Calu3 (cell line): ENCODE measurements at regions not wholly inside any gene's neighbourhood (a gene's known extent, or its start where the extent isn't known, plus 50 kb on each side); places are given as distances from the start of the nearest gene placed in this dataset.

ENCODE experiments used
- BruUV-seq: library from RNA; stranded (reverse); fragments of 400-500 nt; replicated peaks from 2 replicates; lab custom pipeline; 2021; lab: Mats Ljungman, UMichigan
- CTCF ChIA-PET: fragments of 300-600 bp; sonication (Branson Sonifier 250); formaldehyde crosslinking; loops from one replicate; lab custom pipeline; 2022; ENCODE audit warnings: antibody characterized with exemption; lab: Charles Lee
- DNase-seq: peaks from one replicate; pipeline ENCODE4 v3.0.0; 2022
- H3K27ac Mint-ChIP-seq: one replicate; pipeline ENCODE4 v1.8.0; 2022; ENCODE audit warnings: mixed read lengths; ENCODE audit not compliant: unreplicated experiment
- H3K27me3 Mint-ChIP-seq: one replicate; pipeline ENCODE4 v1.8.0; 2022; ENCODE audit warnings: mixed read lengths; ENCODE audit not compliant: unreplicated experiment
- H3K36me3 Mint-ChIP-seq: one replicate; pipeline ENCODE4 v1.8.0; 2022; ENCODE audit warnings: mild to moderate bottlenecking, moderate library complexity, mixed read lengths; ENCODE audit not compliant: insufficient read depth, unreplicated experiment
- H3K4me1 Mint-ChIP-seq: one replicate; pipeline ENCODE4 v1.8.0; 2022; ENCODE audit warnings: mild to moderate bottlenecking, low read depth, mixed read lengths; ENCODE audit not compliant: unreplicated experiment
- H3K4me3 Mint-ChIP-seq: one replicate; pipeline ENCODE4 v1.8.0; 2022; ENCODE audit warnings: mild to moderate bottlenecking, low read depth, moderate library complexity, mixed read lengths; ENCODE audit not compliant: unreplicated experiment
- H3K9me3 Mint-ChIP-seq: one replicate; pipeline ENCODE4 v1.8.0; 2022; ENCODE audit warnings: low read depth, mixed read lengths; ENCODE audit not compliant: unreplicated experiment
- CTCF ChIP-seq: fragments of 200-600 bp; IDR thresholded peaks from one replicate; pipeline ENCODE4 v1.8.0; 2022; ENCODE audit warnings: antibody characterized with exemption; ENCODE audit not compliant: unreplicated experiment
- intact Hi-C: fragments of 100-400 bp; cut with micrococcal nuclease; formaldehyde crosslinking; loops from one replicate; pipeline ENCODE4 v1.10.0; 2022; ENCODE audit not compliant: unreplicated experiment

- peak; percentile 67 for DNase-seq
- Mint-ChIP-seq H3K36me3 (no peaks in the 10 kb centered on the region), H3K4me1 (peaks cover 34% of the 10 kb centered on the region), H3K9me3 (no peaks in the 10 kb centered on the region), H3K27ac (peak overlapping the region; percentile 82), H3K4me3 (peak overlapping the region; percentile 43), H3K27me3 (no peaks in the 10 kb centered on the region)
- TF ChIP-seq CTCF = no peak
- intact Hi-C loops = no loop called here
- no TSS peak for BruUV-seq
- CTCF ChIA-PET = interaction anchor here (0.6 to 1.9 kb wide), 3 partner anchors 20 to 380 kb away, joined by 3 to 8 read pairs (median 3); no protein-coding TSS in a partner anchor
These were observed 247.4 kb upstream of the RASA1 start for GRCh38 chr5:87020099-87020934.

GRCh38 chr5:87022415-87022814 is 245.3 kb upstream of the RASA1 start:
- peaks cover 34% of the 10 kb centered on the region for H3K4me1 Mint-ChIP-seq
- no peak for TF ChIP-seq CTCF
- no peaks in the 10 kb centered on the region for H3K36me3 Mint-ChIP-seq
- no peak overlapping the region for H3K27ac Mint-ChIP-seq
- H3K27me3 Mint-ChIP-seq = no peaks in the 10 kb centered on the region
- DNase-seq = no peak
- no TSS peak for BruUV-seq
- intact Hi-C loops = no loop called here
- no peaks in the 10 kb centered on the region for H3K9me3 Mint-ChIP-seq
- no peak overlapping the region for H3K4me3 Mint-ChIP-seq
- CTCF ChIA-PET = no interaction called here

- H3K27me3 Mint-ChIP-seq = no peaks in the 10 kb centered on the region
- CTCF ChIA-PET = no interaction called here
- H3K36me3 Mint-ChIP-seq = no peaks in the 10 kb centered on the region
- H3K4me1 Mint-ChIP-seq = peaks cover 5% of the 10 kb centered on the region
- H3K27ac Mint-ChIP-seq = no peak overlapping the region
- H3K4me3 Mint-ChIP-seq = no peak overlapping the region
- intact Hi-C loops = no loop called here
- DNase-seq = no peak
- BruUV-seq = no TSS peak
- no peak for TF ChIP-seq CTCF
- peaks cover 7% of the 10 kb centered on the region for H3K9me3 Mint-ChIP-seq
These were observed 240.1 kb upstream of the RASA1 start for GRCh38 chr5:87027570-87027969.

- Mint-ChIP-seq H3K27ac (no peak overlapping the region), H3K27me3 (no peaks in the 10 kb centered on the region), H3K4me1 (no peaks in the 10 kb centered on the region), H3K9me3 (peaks cover 7% of the 10 kb centered on the region), H3K36me3 (no peaks in the 10 kb centered on the region), H3K4me3 (no peak overlapping the region)
- BruUV-seq = no TSS peak
- intact Hi-C loops = no loop called here
- CTCF ChIA-PET = no interaction called here
- TF ChIP-seq CTCF = no peak
- DNase-seq = no peak
These were observed 237.7 kb upstream of the RASA1 start for GRCh38 chr5:87029951-87030350.
